ENCODE measurements at regions not wholly inside any gene's neighbourhood (a gene's known extent, or its start where the extent isn't known, plus 50 kb on each side); places are given as distances from the start of the nearest gene placed in this dataset.
"Not testable (repeated sequence)": the region's sequence is repeated elsewhere in the genome, so short reads cannot be mapped to it uniquely, and the experiment has no call there.

GRCh38 chr3:186454881-186455703 lies 89.1 kb downstream of the CRYGS start:
- no peak for DNase-seq (ENCODE audit: low read depth, low spot score)
- Histone ChIP-seq H3K4me1 (ENCODE audit: control insufficient read depth, insufficient read depth, low read length) (no peaks in the 10 kb centered on the region), H3K9me3 (ENCODE audit: control insufficient read depth, insufficient read depth, low read length) (no peaks in the 10 kb centered on the region), H3K27me3 (ENCODE audit: control insufficient read depth, insufficient read depth, low read length) (no peaks in the 10 kb centered on the region), H3K36me3 (ENCODE audit: control insufficient read depth, insufficient read depth, low read length) (no peaks in the 10 kb centered on the region), H3K27ac (ENCODE audit: low read length) (no peak overlapping the region), H3K4me3 (ENCODE audit: low read length) (no peak overlapping the region)
- no CpG with 5 or more reads among the region's 14 CpGs for WGBS (ENCODE audit: insufficient coverage, insufficient read length)

GRCh38 chr3:186453531-186453930 lies 90.6 kb downstream of the CRYGS start:
- DNase-seq (ENCODE audit: low read depth, low spot score): no peak
- H3K4me1 ChIP-seq (ENCODE audit: control insufficient read depth, insufficient read depth, low read length): no peaks in the 10 kb centered on the region
- H3K27ac ChIP-seq (ENCODE audit: low read length): no peak overlapping the region
- H3K9me3 ChIP-seq (ENCODE audit: control insufficient read depth, insufficient read depth, low read length): no peaks in the 10 kb centered on the region
- no peaks in the 10 kb centered on the region for H3K36me3 ChIP-seq (ENCODE audit: control insufficient read depth, insufficient read depth, low read length)
- H3K4me3 ChIP-seq (ENCODE audit: low read length): no peak overlapping the region
- no CpG with 5 or more reads among the region's 4 CpGs for WGBS (ENCODE audit: insufficient coverage, insufficient read length)
- H3K27me3 ChIP-seq (ENCODE audit: control insufficient read depth, insufficient read depth, low read length): no peaks in the 10 kb centered on the region

GRCh38 chr3:186452517-186452916 lies 90.5 kb upstream of the DGKG start:
- Histone ChIP-seq H3K27me3 (ENCODE audit: control insufficient read depth, insufficient read depth, low read length) (no peaks in the 10 kb centered on the region), H3K36me3 (ENCODE audit: control insufficient read depth, insufficient read depth, low read length) (no peaks in the 10 kb centered on the region), H3K4me1 (ENCODE audit: control insufficient read depth, insufficient read depth, low read length) (no peaks in the 10 kb centered on the region), H3K9me3 (ENCODE audit: control insufficient read depth, insufficient read depth, low read length) (no peaks in the 10 kb centered on the region), H3K27ac (ENCODE audit: low read length) (no peak overlapping the region), H3K4me3 (ENCODE audit: low read length) (no peak overlapping the region)
- DNase-seq (ENCODE audit: low read depth, low spot score): no peak
- WGBS (ENCODE audit: insufficient coverage, insufficient read length): no CpG with 5 or more reads among the region's 8 CpGs

- no CpG with 5 or more reads among the region's 6 CpGs for WGBS (ENCODE audit: insufficient coverage, insufficient read length)
- Histone ChIP-seq H3K9me3 (ENCODE audit: control insufficient read depth, insufficient read depth, low read length) (no peaks in the 10 kb centered on the region), H3K27me3 (ENCODE audit: control insufficient read depth, insufficient read depth, low read length) (no peaks in the 10 kb centered on the region), H3K4me1 (ENCODE audit: control insufficient read depth, insufficient read depth, low read length) (no peaks in the 10 kb centered on the region), H3K36me3 (ENCODE audit: control insufficient read depth, insufficient read depth, low read length) (no peaks in the 10 kb centered on the region), H3K4me3 (ENCODE audit: low read length) (no peak overlapping the region), H3K27ac (ENCODE audit: low read length) (no peak overlapping the region)
- DNase-seq (ENCODE audit: low read depth, low spot score): no peak
Measured at GRCh38 chr3:186451371-186451770, 89.3 kb upstream of the DGKG start.

GRCh38 chr3:186444974-186445373 lies 82.9 kb upstream of the DGKG start:
- Histone ChIP-seq H3K4me1 (ENCODE audit: control insufficient read depth, insufficient read depth, low read length) (no peaks in the 10 kb centered on the region), H3K27me3 (ENCODE audit: control insufficient read depth, insufficient read depth, low read length) (no peaks in the 10 kb centered on the region)
- WGBS (ENCODE audit: insufficient coverage, insufficient read length): no CpG with 5 or more reads among the region's 7 CpGs

GRCh38 chr3:186444288-186444687 lies 82.3 kb upstream of the DGKG start:
- no peak for DNase-seq (ENCODE audit: low read depth, low spot score)
- H3K9me3 ChIP-seq (ENCODE audit: control insufficient read depth, insufficient read depth, low read length): no peaks in the 10 kb centered on the region
- H3K27me3 ChIP-seq (ENCODE audit: control insufficient read depth, insufficient read depth, low read length): no peaks in the 10 kb centered on the region
- no peaks in the 10 kb centered on the region for H3K4me1 ChIP-seq (ENCODE audit: control insufficient read depth, insufficient read depth, low read length)
- no peak overlapping the region for H3K27ac ChIP-seq (ENCODE audit: low read length)
- no peak overlapping the region for H3K4me3 ChIP-seq (ENCODE audit: low read length)
- H3K36me3 ChIP-seq (ENCODE audit: control insufficient read depth, insufficient read depth, low read length): no peaks in the 10 kb centered on the region

More at GRCh38 chr3:186444974-186445373, 82.9 kb upstream of the DGKG start:
- Histone ChIP-seq H3K27ac (ENCODE audit: low read length) (no peak overlapping the region), H3K4me3 (ENCODE audit: low read length) (no peak overlapping the region), H3K9me3 (ENCODE audit: control insufficient read depth, insufficient read depth, low read length) (no peaks in the 10 kb centered on the region), H3K36me3 (ENCODE audit: control insufficient read depth, insufficient read depth, low read length) (no peaks in the 10 kb centered on the region)
- no peak for DNase-seq (ENCODE audit: low read depth, low spot score)

- not testable (repeated sequence) for DNase-seq (ENCODE audit: low read depth, low spot score); H3K4me1 ChIP-seq (ENCODE audit: control insufficient read depth, insufficient read depth, low read length); H3K27me3 ChIP-seq (ENCODE audit: control insufficient read depth, insufficient read depth, low read length); H3K4me3 ChIP-seq (ENCODE audit: low read length); H3K9me3 ChIP-seq (ENCODE audit: control insufficient read depth, insufficient read depth, low read length); H3K36me3 ChIP-seq (ENCODE audit: control insufficient read depth, insufficient read depth, low read length); H3K27ac ChIP-seq (ENCODE audit: low read length)
- no CpG with 5 or more reads among the region's 9 CpGs for WGBS (ENCODE audit: insufficient coverage, insufficient read length)
Measured at GRCh38 chr3:186442979-186443378, 80.9 kb upstream of the DGKG start.

- Histone ChIP-seq H3K27ac (ENCODE audit: low read length) (no peak overlapping the region), H3K36me3 (ENCODE audit: control insufficient read depth, insufficient read depth, low read length) (no peaks in the 10 kb centered on the region), H3K4me3 (ENCODE audit: low read length) (no peak overlapping the region), H3K4me1 (ENCODE audit: control insufficient read depth, insufficient read depth, low read length) (no peaks in the 10 kb centered on the region), H3K9me3 (ENCODE audit: control insufficient read depth, insufficient read depth, low read length) (no peaks in the 10 kb centered on the region), H3K27me3 (ENCODE audit: control insufficient read depth, insufficient read depth, low read length) (no peaks in the 10 kb centered on the region)
- DNase-seq (ENCODE audit: low read depth, low spot score): no peak
- no CpG with 5 or more reads among the region's 2 CpGs for WGBS (ENCODE audit: insufficient coverage, insufficient read length)
Measured at GRCh38 chr3:186442162-186442561, 80.1 kb upstream of the DGKG start.

GRCh38 chr3:186440891-186441290 lies 78.9 kb upstream of the DGKG start:
- no CpG with 5 or more reads among the region's 3 CpGs for WGBS (ENCODE audit: insufficient coverage, insufficient read length)
- no peak overlapping the region for H3K4me3 ChIP-seq (ENCODE audit: low read length)
- DNase-seq (ENCODE audit: low read depth, low spot score): no peak
- no peaks in the 10 kb centered on the region for H3K36me3 ChIP-seq (ENCODE audit: control insufficient read depth, insufficient read depth, low read length)
- H3K9me3 ChIP-seq (ENCODE audit: control insufficient read depth, insufficient read depth, low read length): no peaks in the 10 kb centered on the region
- no peak overlapping the region for H3K27ac ChIP-seq (ENCODE audit: low read length)
- no peaks in the 10 kb centered on the region for H3K27me3 ChIP-seq (ENCODE audit: control insufficient read depth, insufficient read depth, low read length)
- H3K4me1 ChIP-seq (ENCODE audit: control insufficient read depth, insufficient read depth, low read length): no peaks in the 10 kb centered on the region

GRCh38 chr3:186439725-186440124 lies 77.7 kb upstream of the DGKG start:
- WGBS (ENCODE audit: insufficient coverage, insufficient read length): no CpG with 5 or more reads among the region's 6 CpGs
- Histone ChIP-seq H3K4me1 (ENCODE audit: control insufficient read depth, insufficient read depth, low read length) (no peaks in the 10 kb centered on the region), H3K36me3 (ENCODE audit: control insufficient read depth, insufficient read depth, low read length) (no peaks in the 10 kb centered on the region), H3K4me3 (ENCODE audit: low read length) (no peak overlapping the region), H3K9me3 (ENCODE audit: control insufficient read depth, insufficient read depth, low read length) (no peaks in the 10 kb centered on the region), H3K27ac (ENCODE audit: low read length) (no peak overlapping the region), H3K27me3 (ENCODE audit: control insufficient read depth, insufficient read depth, low read length) (no peaks in the 10 kb centered on the region)
- no peak for DNase-seq (ENCODE audit: low read depth, low spot score)

- not testable (repeated sequence) for H3K36me3 ChIP-seq (ENCODE audit: control insufficient read depth, insufficient read depth, low read length); H3K27me3 ChIP-seq (ENCODE audit: control insufficient read depth, insufficient read depth, low read length)
- no CpG with 5 or more reads among the region's 30 CpGs for WGBS (ENCODE audit: insufficient coverage, insufficient read length)
Measured at GRCh38 chr3:186435332-186435731, 73.3 kb upstream of the DGKG start.

More at GRCh38 chr3:186435332-186435731, 73.3 kb upstream of the DGKG start:
- not testable (repeated sequence) for H3K9me3 ChIP-seq (ENCODE audit: control insufficient read depth, insufficient read depth, low read length); H3K27ac ChIP-seq (ENCODE audit: low read length); H3K4me3 ChIP-seq (ENCODE audit: low read length); DNase-seq (ENCODE audit: low read depth, low spot score); H3K4me1 ChIP-seq (ENCODE audit: control insufficient read depth, insufficient read depth, low read length)

All from iPS DF 6.9 (cell line).